ENCODE measurements at regions not wholly inside any gene's neighbourhood (a gene's known extent, or its start where the extent isn't known, plus 50 kb on each side); places are given as distances from the start of the nearest gene placed in this dataset.

- Mint-ChIP-seq H3K4me1 (0 out of 4 replicates have a peak, but pooled peaks cover 0 to 4% of the 10 kb centered on the region in 2 experiments), H3K27ac (no peak overlapping the region), H3K36me3 (ENCODE audit: insufficient read depth in 1 of 3, low read depth in 3 of 3) (peaks cover 0 to 2% (median 0%) of the 10 kb centered on the region in 3 experiments; a peak in 3 of 7 replicates), H3K4me3 (no peak overlapping the region), H3K27me3 (ENCODE audit: low read depth) (no peaks in the 10 kb centered on the region; the same call in none of the 2 replicates), H3K9me3 (peaks cover 63 to 64% of the 10 kb centered on the region in 2 experiments)
- no peak overlapping the region for H3K9ac ChIP-seq (ENCODE audit: extremely low read depth, insufficient read length, low read length)
- H4K20me1 ChIP-seq (ENCODE audit: control insufficient read depth, insufficient read depth, insufficient read length) = no peaks in the 10 kb centered on the region
- H4K8ac ChIP-seq (replicated peaks; ENCODE audit: insufficient read length, low read depth, low read length) = no peak overlapping the region
- H3K18ac ChIP-seq (ENCODE audit: insufficient read length, low read depth, low read length) = no peak overlapping the region
- no peak overlapping the region for H3K4ac ChIP-seq (ENCODE audit: low read depth, low read length)
- H3K79me1 ChIP-seq (ENCODE audit: insufficient read depth, low read depth, low read length, poor library complexity, severe bottlenecking) = no peaks in the 10 kb centered on the region
- H3K79me2 ChIP-seq (ENCODE audit: insufficient read depth, low read length) = no peaks in the 10 kb centered on the region
- H3K56ac ChIP-seq (ENCODE audit: insufficient read length, low read depth, low read length) = no peak overlapping the region
- no peak overlapping the region for H2AFZ ChIP-seq (ENCODE audit: low read length)
- no peaks in the 10 kb centered on the region for H3K4me1 ChIP-seq (ENCODE audit: insufficient read depth, low read length)
- H4K5ac ChIP-seq (ENCODE audit: insufficient read length, low read depth, low read length) = no peak overlapping the region
- WGBS (ENCODE audit: extremely low coverage, insufficient read length, low lambda C conversion rate) = no CpG with 5 or more reads among the region's 9 CpGs
- H3K27ac ChIP-seq (ENCODE audit: insufficient read length, low read depth, low read length) = no peak overlapping the region
- no peak overlapping the region for H2BK12ac ChIP-seq (ENCODE audit: insufficient read length, low read depth, low read length)
- no peak overlapping the region for H3K4me2 ChIP-seq (ENCODE audit: insufficient read depth, insufficient read length, low read length)
- H3K23ac ChIP-seq (ENCODE audit: insufficient read length, low read depth, low read length) = no peak overlapping the region
- no peak for DNase-seq
- H3T11ph ChIP-seq (ENCODE audit: low read length) = no peak overlapping the region
- no peak overlapping the region for H2BK120ac ChIP-seq (ENCODE audit: low read depth, low read length, poor library complexity, severe bottlenecking)
- no peak overlapping the region for H3K14ac ChIP-seq (ENCODE audit: insufficient read depth, low read length)
- H3K27me3 ChIP-seq (ENCODE audit: insufficient read depth, low read length) = no peaks in the 10 kb centered on the region
- no peak overlapping the region for H2AK5ac ChIP-seq (ENCODE audit: insufficient read length, low read length)
- no peak overlapping the region for H2BK20ac ChIP-seq (ENCODE audit: low read depth, low read length, poor library complexity, severe bottlenecking)
- H3K23me2 ChIP-seq (ENCODE audit: insufficient read length, low read depth, low read length, poor library complexity, severe bottlenecking) = no peaks in the 10 kb centered on the region
- no peak overlapping the region for H2BK5ac ChIP-seq (ENCODE audit: insufficient read length, low read length)
- no peak for TF ChIP-seq CTCF (conservative IDR thresholded peaks at IDR 0.05)
- H2BK15ac ChIP-seq (ENCODE audit: low read depth, low read length) = no peak overlapping the region
- H3K9me3 ChIP-seq (ENCODE audit: control insufficient read depth, low read depth, low read length) = peaks cover 24% of the 10 kb centered on the region
- H4K91ac ChIP-seq (ENCODE audit: insufficient read length, low read depth, low read length) = no peak overlapping the region
These were observed 166.5 kb downstream of the VSIG4 start for GRCh38 chrX:65873385-65873784.
